Limb (tissue), 2 donors: ENCODE measurements at regions not wholly inside any gene's neighbourhood (a gene's known extent, or its start where the extent isn't known, plus 50 kb on each side); places are given as distances from the start of the nearest gene placed in this dataset.

Experiments used
- DNase-seq, 2 donors: peaks; one replicate each; pipeline ENCODE4 v3.0.0-alpha.2; 2016; ENCODE audit errors: extremely low spot score in 2 of 2

DNA sequence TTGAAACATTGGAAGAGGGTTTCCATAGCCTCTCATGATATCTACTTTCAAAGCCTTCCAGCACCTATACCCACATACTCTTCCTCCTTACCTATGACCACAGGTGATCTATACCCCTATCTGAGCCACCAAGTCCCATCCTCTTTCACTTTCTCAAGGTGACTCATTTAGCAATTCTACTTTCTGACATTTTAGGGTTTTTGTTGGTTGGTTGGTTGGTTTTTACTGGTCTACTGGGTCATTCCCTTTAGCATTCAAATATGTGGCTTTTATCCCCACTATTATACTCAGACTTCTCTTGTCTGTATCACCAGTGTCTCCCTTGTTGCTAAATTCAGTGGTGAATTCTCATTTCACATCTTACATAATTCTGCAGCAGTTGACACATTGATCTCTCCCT, 130.4 kb upstream of the STEAP4 start:
- no peak for DNase-seq

DNA sequence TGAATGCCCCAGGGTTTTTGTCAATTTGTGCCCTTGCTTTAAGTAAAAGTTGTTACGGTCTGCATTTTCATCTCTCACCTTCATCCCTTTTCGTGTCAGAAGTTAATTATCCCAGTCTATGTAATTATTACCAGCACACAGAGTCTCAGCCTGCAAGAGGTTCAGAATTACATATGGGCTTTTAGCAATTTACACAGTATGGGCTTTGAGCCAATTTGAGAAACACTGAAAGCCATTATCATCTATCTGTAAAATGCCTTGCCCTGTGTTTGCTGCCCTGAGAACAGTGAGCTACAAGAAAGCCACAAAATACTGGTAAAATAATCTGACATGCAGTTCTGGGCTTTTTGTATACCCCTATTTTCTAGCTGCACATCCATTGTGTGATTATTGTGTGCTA, 125.6 kb upstream of the STEAP4 start:
- DNase-seq, result peak in 1 of 2 donors; percentile 33

GRCh38 chr7:88431882-88432281, 125.2 kb upstream of the STEAP4 start:
- peak in 1 of 2 donors; percentile 38 for DNase-seq

DNA sequence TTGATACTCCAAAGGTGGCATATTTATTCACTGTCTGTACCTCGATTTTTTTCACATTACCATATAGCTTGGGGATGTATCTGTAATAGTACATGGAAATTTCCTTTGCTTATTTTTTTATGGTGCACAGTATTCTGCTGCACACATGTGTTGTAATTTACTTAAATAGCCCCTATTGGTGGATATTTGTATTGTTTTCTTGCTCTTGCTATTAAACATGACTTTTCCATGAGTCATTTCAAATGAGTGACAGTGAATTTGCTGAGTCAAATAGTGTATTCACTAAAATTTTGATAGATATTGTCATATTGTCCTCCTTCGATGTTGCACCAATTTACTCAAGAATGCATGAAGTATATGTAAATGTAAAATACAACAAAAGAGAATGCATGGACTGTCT, 122.7 kb upstream of the STEAP4 start:
- no peak for DNase-seq

DNA sequence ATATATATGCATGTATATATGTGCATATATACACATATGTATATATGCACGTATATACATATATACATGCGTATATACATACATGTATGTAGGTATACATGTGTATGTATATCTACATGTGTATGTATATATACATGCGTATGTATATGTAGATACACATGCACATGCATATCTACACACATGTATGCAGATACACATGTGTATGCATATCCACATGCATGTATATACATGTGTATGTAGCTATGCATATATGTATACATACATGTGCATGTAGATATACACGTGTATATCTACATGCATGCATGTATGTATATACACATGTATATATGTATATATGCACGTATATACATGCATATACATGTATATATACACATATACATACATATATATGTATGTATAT, 95.8 kb upstream of the STEAP4 start:
- no peak for DNase-seq

GRCh38 chr7:88401009-88401623, 94.4 kb upstream of the STEAP4 start:
- DNase-seq, result peak in 1 of 2 donors; percentile 27

DNA sequence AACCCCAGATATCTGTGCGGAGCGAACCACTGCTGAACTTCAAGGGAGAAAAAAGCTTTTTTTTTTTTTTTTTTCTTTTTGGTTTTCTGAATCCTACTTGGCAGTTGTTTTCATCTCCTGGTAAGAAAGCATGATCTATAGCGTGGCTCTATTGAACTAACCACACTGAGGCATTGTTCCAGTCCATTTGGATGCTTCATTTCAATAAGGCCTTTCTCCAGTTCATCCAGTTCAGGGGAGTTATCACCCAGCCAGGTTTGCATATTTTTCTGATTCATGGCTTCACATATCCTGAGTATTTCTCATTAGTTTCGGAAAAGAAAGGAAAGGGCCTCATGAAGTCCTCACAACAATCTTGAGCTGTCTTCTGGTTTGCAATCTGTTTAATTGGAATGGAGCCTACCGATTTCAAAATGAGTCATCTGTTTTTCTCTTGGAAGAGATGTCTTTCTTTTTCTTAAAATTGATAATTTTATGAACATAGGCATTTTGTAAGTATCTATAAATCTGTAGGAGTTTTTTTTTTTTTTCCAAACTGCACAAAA, 93.1 kb upstream of the STEAP4 start:
- no peak for DNase-seq

- no peak for DNase-seq
Observed at GRCh38 chr7:88399036-88399435, 92.3 kb upstream of the STEAP4 start.

DNA sequence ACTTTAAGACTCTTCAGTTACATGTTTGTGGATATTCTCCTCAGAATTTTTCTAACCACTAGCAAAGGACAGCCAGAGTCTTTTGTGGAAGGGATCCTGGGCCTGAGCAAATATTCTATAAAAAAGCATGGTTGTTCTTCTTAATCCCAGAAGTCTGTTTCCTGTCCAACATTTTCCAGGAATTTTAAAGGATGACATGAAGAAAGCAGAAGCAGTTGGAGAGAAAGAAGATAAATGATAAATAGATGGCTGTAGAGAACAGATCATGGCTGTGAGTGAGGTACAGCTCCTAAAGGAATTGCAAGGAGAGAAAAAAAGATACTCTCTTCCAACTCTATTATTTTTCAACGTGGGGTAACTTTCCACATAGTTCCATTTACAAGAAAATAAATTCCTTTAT, 91.8 kb upstream of the STEAP4 start:
- no peak for DNase-seq

DNA sequence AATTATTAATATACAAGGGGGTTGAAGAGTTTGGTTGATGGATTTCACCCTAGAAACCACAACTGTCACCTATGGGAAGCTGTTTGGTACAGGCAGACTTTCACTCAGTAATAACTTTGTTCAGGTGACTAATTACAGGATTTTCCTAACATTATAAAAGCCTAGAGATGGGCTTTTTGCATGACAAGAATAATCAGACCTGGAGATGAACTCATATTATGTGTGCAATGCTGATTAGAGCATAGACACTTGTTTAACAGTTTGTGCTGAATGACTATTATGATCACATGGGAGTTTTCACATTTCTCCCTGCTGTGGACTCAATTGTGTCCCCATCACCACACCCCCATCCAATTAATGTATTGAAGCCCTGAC, 90.2 kb upstream of the STEAP4 start:
- DNase-seq, result no peak

DNA sequence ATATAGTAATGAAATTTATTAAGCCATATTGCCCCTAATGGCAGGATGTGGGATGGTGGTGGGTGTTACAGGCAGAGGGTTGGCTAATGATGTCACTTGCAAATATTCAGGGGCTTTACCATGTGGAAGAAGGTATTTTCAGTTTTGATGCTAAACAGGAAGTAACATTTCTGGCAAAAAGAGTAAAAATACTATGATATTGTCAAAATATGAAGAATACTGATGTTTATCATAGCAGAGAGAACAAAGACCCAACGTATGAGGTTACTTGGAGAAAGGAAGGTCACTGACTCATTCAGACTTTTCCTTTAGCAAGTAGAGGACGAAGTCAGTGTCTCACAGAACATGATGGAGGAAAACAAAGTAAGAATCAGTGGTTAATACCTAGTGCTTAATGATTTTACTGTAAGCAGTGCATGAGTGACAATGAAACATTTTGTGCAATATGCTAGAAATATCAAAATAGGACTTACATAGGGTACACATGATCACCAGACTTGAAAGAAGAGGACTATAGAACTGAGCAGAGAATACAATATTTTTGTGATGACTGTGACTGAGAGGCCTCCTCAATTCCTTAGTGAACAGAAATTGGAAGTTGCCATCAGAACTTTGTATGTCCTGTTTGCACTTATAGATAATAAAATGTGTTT, 89.7 kb upstream of the STEAP4 start:
- no peak for DNase-seq

DNA sequence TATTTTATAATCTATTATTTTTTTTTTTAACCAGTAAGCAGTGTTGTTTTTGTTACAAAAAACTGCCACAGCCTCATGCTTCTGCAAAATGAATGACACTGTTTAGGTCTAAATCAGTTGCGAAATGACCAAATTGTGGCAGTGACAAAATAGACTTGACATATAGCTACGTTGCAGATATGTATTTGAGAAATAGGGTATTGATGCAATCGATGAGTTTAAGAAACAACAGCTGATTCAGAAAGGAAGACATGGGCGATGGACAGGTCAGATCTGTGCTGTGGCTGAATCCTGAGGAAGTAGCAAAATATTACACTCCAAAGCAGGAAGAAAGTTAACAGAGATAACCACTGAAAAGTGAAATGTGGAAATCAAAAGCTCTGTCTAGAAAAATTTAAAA, 89.0 kb upstream of the STEAP4 start:
- DNase-seq, result no peak

GRCh38 chr7:88391247-88391646, 84.6 kb upstream of the STEAP4 start:
- no peak for DNase-seq

DNA sequence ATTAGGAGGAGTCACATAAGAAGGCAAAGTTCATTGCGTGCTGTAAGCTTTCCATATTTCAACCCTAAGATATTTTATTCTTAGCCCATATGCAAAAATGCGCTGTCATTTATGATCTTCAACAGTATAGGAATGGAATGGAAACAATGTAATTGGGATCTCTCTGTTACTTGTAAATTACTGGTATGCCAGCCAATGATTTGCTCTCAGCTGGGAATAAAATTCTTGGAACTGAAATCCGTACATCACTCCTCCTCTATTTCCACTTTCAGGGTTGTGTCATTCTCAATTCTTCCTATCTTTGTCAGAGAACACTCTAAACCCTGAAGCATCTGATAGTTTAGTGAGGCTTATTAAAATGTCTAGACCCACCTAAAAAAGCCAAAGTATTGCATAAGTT, 80.7 kb upstream of the STEAP4 start:
- DNase-seq, result no peak

- no peak for DNase-seq
Observed at GRCh38 chr7:88386665-88387156, 80.0 kb upstream of the STEAP4 start.

GRCh38 chr7:88377434-88377833, 70.7 kb upstream of the STEAP4 start:
- no peak for DNase-seq

DNA sequence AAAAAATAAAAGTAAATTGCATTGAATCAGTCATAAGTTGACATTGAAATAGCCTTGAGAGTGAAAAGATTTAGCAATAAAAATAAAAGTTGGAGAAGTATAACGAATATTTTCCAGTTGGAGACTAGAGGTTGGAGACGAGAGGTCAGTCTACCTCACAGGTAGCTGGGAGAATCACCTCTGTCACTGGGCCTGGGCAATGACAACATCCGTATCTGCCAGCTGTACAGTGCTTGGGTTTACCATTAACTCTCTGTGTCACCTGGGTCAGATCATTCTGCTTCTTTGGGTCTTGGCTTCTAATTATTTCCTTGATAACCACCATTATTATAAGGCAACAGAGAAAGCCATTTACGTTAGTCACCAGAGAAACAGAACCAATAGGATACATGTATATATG, 62.0 kb upstream of the STEAP4 start:
- DNase-seq, result no peak

- DNase-seq, result no peak
Observed at GRCh38 chr7:88366845-88367244, 60.2 kb upstream of the STEAP4 start.

- DNase-seq, result no peak
Observed at GRCh38 chr7:88363869-88364268, 57.2 kb upstream of the STEAP4 start.

GRCh38 chr7:88363249-88363648, 56.6 kb upstream of the STEAP4 start:
- DNase-seq, result no peak

- DNase-seq, result no peak
Observed at GRCh38 chr7:88361357-88361756, 54.7 kb upstream of the STEAP4 start.

DNA sequence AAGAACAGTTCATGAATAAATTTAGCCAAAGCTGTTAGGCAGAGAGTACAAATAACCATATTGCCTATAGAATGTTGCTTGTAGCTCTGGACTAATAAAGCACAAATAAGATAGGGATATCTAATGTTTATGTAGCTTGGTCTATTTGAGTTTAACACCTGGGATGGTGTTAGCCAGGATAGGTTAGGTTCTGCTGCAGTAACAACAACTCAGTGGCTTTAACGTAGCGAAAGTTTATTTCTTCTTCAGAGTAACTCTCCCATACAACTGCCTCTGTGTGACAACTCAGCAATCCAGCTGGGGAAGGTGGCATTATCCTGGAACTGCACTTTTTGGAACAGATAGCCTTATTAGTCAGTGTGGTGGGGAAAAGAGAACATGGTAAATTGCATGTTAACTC, 52.2 kb upstream of the STEAP4 start:
- DNase-seq, result no peak

DNA sequence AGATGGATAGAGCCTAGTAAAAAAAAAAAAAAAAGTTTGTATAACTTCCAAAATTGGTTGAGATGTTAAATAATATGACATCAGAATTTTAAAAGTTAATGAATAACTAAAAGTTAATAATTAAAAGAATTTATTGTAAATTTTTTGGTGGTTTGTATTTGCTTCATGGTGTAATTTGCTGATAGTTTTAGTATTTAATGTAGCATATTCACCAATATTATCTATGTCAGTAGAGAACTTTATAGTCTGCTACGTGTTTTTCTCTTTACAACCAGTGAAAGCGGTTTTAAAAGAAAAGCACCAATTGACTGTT, 51.8 kb upstream of the STEAP4 start:
- no peak for DNase-seq
